ENCODE measurements at regions not wholly inside any gene's neighbourhood (a gene's known extent, or its start where the extent isn't known, plus 50 kb on each side); places are given as distances from the start of the nearest gene placed in this dataset.

- Histone ChIP-seq H3K18ac (ENCODE audit: low read length) (no peak overlapping the region), H3K9ac (ENCODE audit: low read length) (no peak overlapping the region), H3K4me2 (ENCODE audit: low read length) (no peak overlapping the region), H4K8ac (ENCODE audit: low read depth, low read length) (no peak overlapping the region), H3K27me3 (ENCODE audit: insufficient read depth, low read length) (no peaks in the 10 kb centered on the region), H3K79me1 (ENCODE audit: low read length) (no peaks in the 10 kb centered on the region), H3K4me3 (ENCODE audit: low read depth, low read length) (no peak overlapping the region), H3K23ac (ENCODE audit: low read length) (no peak overlapping the region), H3K4ac (ENCODE audit: low read depth, low read length) (no peak overlapping the region), H4K91ac (ENCODE audit: low read depth, low read length) (no peak overlapping the region), H3K4me1 (ENCODE audit: control insufficient read depth in 1 of 2, insufficient read depth in 2 of 2, low read length in 2 of 2) (no peaks in the 10 kb centered on the region), H2AFZ (ENCODE audit: insufficient read depth, low read length, poor library complexity) (no peak overlapping the region), H3K36me3 (ENCODE audit: control insufficient read depth in 1 of 2, insufficient read depth in 2 of 2, low read length in 2 of 2) (no peaks in the 10 kb centered on the region), H3K27ac (ENCODE audit: low read depth, low read length) (no peak overlapping the region), H2AK5ac (ENCODE audit: low read length) (no peak overlapping the region), H4K12ac (ENCODE audit: low read depth, low read length) (no peak overlapping the region), H2BK120ac (ENCODE audit: insufficient read depth, low read length, poor library complexity) (no peak overlapping the region), H3K14ac (ENCODE audit: low read length) (no peak overlapping the region), H2BK5ac (ENCODE audit: low read depth, low read length, poor library complexity) (no peak overlapping the region), H2BK12ac (ENCODE audit: low read length) (no peak overlapping the region), H3K9me3 (ENCODE audit: insufficient read depth, low read depth, low read length) (no peaks in the 10 kb centered on the region), H3K79me2 (ENCODE audit: control insufficient read depth, insufficient read depth, low read length, poor library complexity) (no peaks in the 10 kb centered on the region)
- WGBS (ENCODE audit: extremely low coverage, insufficient coverage, insufficient read length): no CpG with 5 or more reads among the region's 5 CpGs
- DNase-seq: no peak
Observed at GRCh38 chr3:144032531-144033239, 61.1 kb downstream of the DIPK2A start.

GRCh38 chr3:144033240-144033589 lies 61.6 kb downstream of the DIPK2A start:
- H4K91ac ChIP-seq (ENCODE audit: low read depth, low read length): no peak overlapping the region
- H3K4me3 ChIP-seq (ENCODE audit: low read depth, low read length): no peak overlapping the region
- H3K79me1 ChIP-seq (ENCODE audit: low read length): no peaks in the 10 kb centered on the region
- H2AK5ac ChIP-seq (ENCODE audit: low read length): no peak overlapping the region
- H2BK120ac ChIP-seq (ENCODE audit: insufficient read depth, low read length, poor library complexity): no peak overlapping the region
- no peak overlapping the region for H2AFZ ChIP-seq (ENCODE audit: insufficient read depth, low read length, poor library complexity)
- H3K23ac ChIP-seq (ENCODE audit: low read length): no peak overlapping the region
- H3K4me1 ChIP-seq (ENCODE audit: control insufficient read depth in 1 of 2, insufficient read depth in 2 of 2, low read length in 2 of 2): no peaks in the 10 kb centered on the region
- H3K9ac ChIP-seq (ENCODE audit: low read length): no peak overlapping the region
- no peak overlapping the region for H4K8ac ChIP-seq (ENCODE audit: low read depth, low read length)
- H3K4me2 ChIP-seq (ENCODE audit: low read length): no peak overlapping the region
- H4K12ac ChIP-seq (ENCODE audit: low read depth, low read length): no peak overlapping the region
- no CpG with 5 or more reads among the region's 1 CpG for WGBS (ENCODE audit: extremely low coverage, insufficient coverage, insufficient read length)
- no peak overlapping the region for H2BK5ac ChIP-seq (ENCODE audit: low read depth, low read length, poor library complexity)
- H3K79me2 ChIP-seq (ENCODE audit: control insufficient read depth, insufficient read depth, low read length, poor library complexity): no peaks in the 10 kb centered on the region
- no peak overlapping the region for H2BK12ac ChIP-seq (ENCODE audit: low read length)
- H3K4ac ChIP-seq (ENCODE audit: low read depth, low read length): no peak overlapping the region
- no peak overlapping the region for H3K27ac ChIP-seq (ENCODE audit: low read depth, low read length)
- no peaks in the 10 kb centered on the region for H3K9me3 ChIP-seq (ENCODE audit: insufficient read depth, low read depth, low read length)
- no peak overlapping the region for H3K18ac ChIP-seq (ENCODE audit: low read length)
- no peaks in the 10 kb centered on the region for H3K36me3 ChIP-seq (ENCODE audit: control insufficient read depth in 1 of 2, insufficient read depth in 2 of 2, low read length in 2 of 2)
- no peaks in the 10 kb centered on the region for H3K27me3 ChIP-seq (ENCODE audit: insufficient read depth, low read length)
- DNase-seq: no peak
- no peak overlapping the region for H3K14ac ChIP-seq (ENCODE audit: low read length)

GRCh38 chr3:144033863-144034262 lies 62.2 kb downstream of the DIPK2A start:
- no peak overlapping the region for H3K4ac ChIP-seq (ENCODE audit: low read depth, low read length)
- H3K14ac ChIP-seq (ENCODE audit: low read length): no peak overlapping the region
- H4K12ac ChIP-seq (ENCODE audit: low read depth, low read length): no peak overlapping the region
- no peak overlapping the region for H3K23ac ChIP-seq (ENCODE audit: low read length)
- no peaks in the 10 kb centered on the region for H3K4me1 ChIP-seq (ENCODE audit: control insufficient read depth in 1 of 2, insufficient read depth in 2 of 2, low read length in 2 of 2)
- no peak overlapping the region for H2BK12ac ChIP-seq (ENCODE audit: low read length)
- no peak overlapping the region for H3K4me2 ChIP-seq (ENCODE audit: low read length)
- H3K9ac ChIP-seq (ENCODE audit: low read length): no peak overlapping the region
- H3K27ac ChIP-seq (ENCODE audit: low read depth, low read length): no peak overlapping the region
- no peaks in the 10 kb centered on the region for H3K79me2 ChIP-seq (ENCODE audit: control insufficient read depth, insufficient read depth, low read length, poor library complexity)
- H3K79me1 ChIP-seq (ENCODE audit: low read length): no peaks in the 10 kb centered on the region
- H3K27me3 ChIP-seq (ENCODE audit: insufficient read depth, low read length): no peaks in the 10 kb centered on the region
- H3K4me3 ChIP-seq (ENCODE audit: low read depth, low read length): no peak overlapping the region
- no peaks in the 10 kb centered on the region for H3K9me3 ChIP-seq (ENCODE audit: insufficient read depth, low read depth, low read length)
- no peak overlapping the region for H4K8ac ChIP-seq (ENCODE audit: low read depth, low read length)
- H2BK5ac ChIP-seq (ENCODE audit: low read depth, low read length, poor library complexity): no peak overlapping the region
- no peak overlapping the region for H3K18ac ChIP-seq (ENCODE audit: low read length)
- no peak overlapping the region for H4K91ac ChIP-seq (ENCODE audit: low read depth, low read length)
- no CpG with 5 or more reads among the region's 1 CpG for WGBS (ENCODE audit: extremely low coverage, insufficient coverage, insufficient read length)
- no peak overlapping the region for H2BK120ac ChIP-seq (ENCODE audit: insufficient read depth, low read length, poor library complexity)
- no peak overlapping the region for H2AFZ ChIP-seq (ENCODE audit: insufficient read depth, low read length, poor library complexity)
- H3K36me3 ChIP-seq (ENCODE audit: control insufficient read depth in 1 of 2, insufficient read depth in 2 of 2, low read length in 2 of 2): no peaks in the 10 kb centered on the region
- H2AK5ac ChIP-seq (ENCODE audit: low read length): no peak overlapping the region
- no peak for DNase-seq

- H2BK5ac ChIP-seq (ENCODE audit: low read depth, low read length, poor library complexity): no peak overlapping the region
- no peak overlapping the region for H3K18ac ChIP-seq (ENCODE audit: low read length)
- H3K14ac ChIP-seq (ENCODE audit: low read length): no peak overlapping the region
- no peak overlapping the region for H3K23ac ChIP-seq (ENCODE audit: low read length)
- H3K79me2 ChIP-seq (ENCODE audit: control insufficient read depth, insufficient read depth, low read length, poor library complexity): no peaks in the 10 kb centered on the region
- no peak overlapping the region for H3K9ac ChIP-seq (ENCODE audit: low read length)
- no peak overlapping the region for H2BK120ac ChIP-seq (ENCODE audit: insufficient read depth, low read length, poor library complexity)
- H2AFZ ChIP-seq (ENCODE audit: insufficient read depth, low read length, poor library complexity): no peak overlapping the region
- H3K4me3 ChIP-seq (ENCODE audit: low read depth, low read length): no peak overlapping the region
- no peak overlapping the region for H3K4ac ChIP-seq (ENCODE audit: low read depth, low read length)
- H3K27me3 ChIP-seq (ENCODE audit: insufficient read depth, low read length): no peaks in the 10 kb centered on the region
- no peak overlapping the region for H4K12ac ChIP-seq (ENCODE audit: low read depth, low read length)
- H3K36me3 ChIP-seq (ENCODE audit: control insufficient read depth in 1 of 2, insufficient read depth in 2 of 2, low read length in 2 of 2): no peaks in the 10 kb centered on the region
- H2AK5ac ChIP-seq (ENCODE audit: low read length): no peak overlapping the region
- H2BK12ac ChIP-seq (ENCODE audit: low read length): no peak overlapping the region
- H3K4me2 ChIP-seq (ENCODE audit: low read length): no peak overlapping the region
- H3K9me3 ChIP-seq (ENCODE audit: insufficient read depth, low read depth, low read length): no peaks in the 10 kb centered on the region
- no peak overlapping the region for H3K27ac ChIP-seq (ENCODE audit: low read depth, low read length)
- no peak overlapping the region for H4K91ac ChIP-seq (ENCODE audit: low read depth, low read length)
- H4K8ac ChIP-seq (ENCODE audit: low read depth, low read length): no peak overlapping the region
- no CpG with 5 or more reads among the region's 2 CpGs for WGBS (ENCODE audit: extremely low coverage, insufficient coverage, insufficient read length)
- DNase-seq: no peak
- no peaks in the 10 kb centered on the region for H3K4me1 ChIP-seq (ENCODE audit: control insufficient read depth in 1 of 2, insufficient read depth in 2 of 2, low read length in 2 of 2)
- H3K79me1 ChIP-seq (ENCODE audit: low read length): no peaks in the 10 kb centered on the region
Observed at GRCh38 chr3:144034715-144035290, 63.2 kb downstream of the DIPK2A start.
